ENCODE measurements at regions not wholly inside any gene's neighbourhood (a gene's known extent, or its start where the extent isn't known, plus 50 kb on each side); places are given as distances from the start of the nearest gene placed in this dataset.

- DNase-seq (ENCODE audit: low read depth in 3 of 3, low spot score in 2 of 3): no peak
Measured at GRCh38 chr1:3954170-3955169, 54.4 kb upstream of the C1orf174 start.

- DNase-seq (ENCODE audit: low read depth in 3 of 3, low spot score in 2 of 3): no peak
Measured at GRCh38 chr1:3955196-3955772, 55.2 kb upstream of the C1orf174 start.

- no peak for DNase-seq (ENCODE audit: low read depth in 3 of 3, low spot score in 2 of 3)
Measured at GRCh38 chr1:3956527-3957170, 56.6 kb upstream of the C1orf174 start.

GRCh38 chr1:3959361-3959760, 59.3 kb upstream of the C1orf174 start:
- DNase-seq (ENCODE audit: low read depth in 3 of 3, low spot score in 2 of 3): no peak

GRCh38 chr1:3963554-3963953, 63.5 kb upstream of the C1orf174 start:
- DNase-seq (ENCODE audit: low read depth in 3 of 3, low spot score in 2 of 3): no peak

- no peak for DNase-seq (ENCODE audit: low read depth in 3 of 3, low spot score in 2 of 3)
Measured at GRCh38 chr1:3965693-3966092, 65.6 kb upstream of the C1orf174 start.

GRCh38 chr1:3968851-3969250, 68.8 kb upstream of the C1orf174 start:
- DNase-seq (ENCODE audit: low read depth in 3 of 3, low spot score in 2 of 3): no peak

GRCh38 chr1:3971981-3972380, 71.9 kb upstream of the C1orf174 start:
- no peak for DNase-seq (ENCODE audit: low read depth in 3 of 3, low spot score in 2 of 3)

GRCh38 chr1:3975903-3976630, 76.0 kb upstream of the C1orf174 start:
- DNase-seq (ENCODE audit: low read depth in 3 of 3, low spot score in 2 of 3): no peak

GRCh38 chr1:3976821-3977220, 76.7 kb upstream of the C1orf174 start:
- no peak for DNase-seq (ENCODE audit: low read depth in 3 of 3, low spot score in 2 of 3)

- DNase-seq (ENCODE audit: low read depth in 3 of 3, low spot score in 2 of 3): no peak
Measured at GRCh38 chr1:3978196-3978989, 78.3 kb upstream of the C1orf174 start.

GRCh38 chr1:3978990-3979325, 78.9 kb upstream of the C1orf174 start:
- DNase-seq (ENCODE audit: low read depth in 3 of 3, low spot score in 2 of 3): no peak

- no peak for DNase-seq (ENCODE audit: low read depth in 3 of 3, low spot score in 2 of 3)
Measured at GRCh38 chr1:3981261-3981660, 81.2 kb upstream of the C1orf174 start.

- no peak for DNase-seq (ENCODE audit: low read depth in 3 of 3, low spot score in 2 of 3)
Measured at GRCh38 chr1:3981746-3982505, 81.9 kb upstream of the C1orf174 start.

- DNase-seq (ENCODE audit: low read depth in 3 of 3, low spot score in 2 of 3): no peak
Measured at GRCh38 chr1:3983181-3983580, 83.1 kb upstream of the C1orf174 start.

GRCh38 chr1:3984586-3984985, 84.5 kb upstream of the C1orf174 start:
- DNase-seq (ENCODE audit: low read depth in 3 of 3, low spot score in 2 of 3): no peak

- no peak for DNase-seq (ENCODE audit: low read depth in 3 of 3, low spot score in 2 of 3)
Measured at GRCh38 chr1:3986686-3987218, 86.7 kb upstream of the C1orf174 start.

GRCh38 chr1:3987669-3988235, 87.7 kb upstream of the C1orf174 start:
- no peak for DNase-seq (ENCODE audit: low read depth in 3 of 3, low spot score in 2 of 3)

GRCh38 chr1:3988431-3988830, 88.4 kb upstream of the C1orf174 start:
- DNase-seq (ENCODE audit: low read depth in 3 of 3, low spot score in 2 of 3): no peak
